Vagina (tissue), 2 donors: ENCODE measurements at regions not wholly inside any gene's neighbourhood (a gene's known extent, or its start where the extent isn't known, plus 50 kb on each side); places are given as distances from the start of the nearest gene placed in this dataset.

ENCODE experiments used
- POLR2AphosphoS5 ChIP-seq, 2 donors: sonication (generic); formaldehyde crosslinking; IDR thresholded peaks; one replicate each; pipeline ENCODE4 v1.9.0; 2017; ENCODE audit warnings: antibody characterized with exemption in 2 of 2, mild to moderate bottlenecking in 2 of 2, low read depth in 1 of 2; ENCODE audit not compliant: insufficient read depth in 1 of 2
- TF ChIP-seq, protein P1 (sequence below), 3 experiments: fragments of 450-650 bp in 2 of 3; fragments of 200-600 bp in 1 of 3; sonication (generic) in 1 of 3; IDR thresholded peaks; one replicate each; pipeline ENCODE4 v1.5.1; 2017 to 2019; ENCODE audit warnings: antibody characterized with exemption in 3 of 3, mild to moderate bottlenecking in 2 of 3, moderate library complexity in 2 of 3

GRCh38 chr2:2998971-2999370 lies 378.6 kb downstream of the EIPR1 start:
- no peak for TF ChIP-seq POLR2AphosphoS5 (IDR thresholded peaks at IDR 0.05; ENCODE audit: insufficient read depth in 1 of 2, low read depth in 1 of 2)
- TF ChIP-seq, protein P1, sequence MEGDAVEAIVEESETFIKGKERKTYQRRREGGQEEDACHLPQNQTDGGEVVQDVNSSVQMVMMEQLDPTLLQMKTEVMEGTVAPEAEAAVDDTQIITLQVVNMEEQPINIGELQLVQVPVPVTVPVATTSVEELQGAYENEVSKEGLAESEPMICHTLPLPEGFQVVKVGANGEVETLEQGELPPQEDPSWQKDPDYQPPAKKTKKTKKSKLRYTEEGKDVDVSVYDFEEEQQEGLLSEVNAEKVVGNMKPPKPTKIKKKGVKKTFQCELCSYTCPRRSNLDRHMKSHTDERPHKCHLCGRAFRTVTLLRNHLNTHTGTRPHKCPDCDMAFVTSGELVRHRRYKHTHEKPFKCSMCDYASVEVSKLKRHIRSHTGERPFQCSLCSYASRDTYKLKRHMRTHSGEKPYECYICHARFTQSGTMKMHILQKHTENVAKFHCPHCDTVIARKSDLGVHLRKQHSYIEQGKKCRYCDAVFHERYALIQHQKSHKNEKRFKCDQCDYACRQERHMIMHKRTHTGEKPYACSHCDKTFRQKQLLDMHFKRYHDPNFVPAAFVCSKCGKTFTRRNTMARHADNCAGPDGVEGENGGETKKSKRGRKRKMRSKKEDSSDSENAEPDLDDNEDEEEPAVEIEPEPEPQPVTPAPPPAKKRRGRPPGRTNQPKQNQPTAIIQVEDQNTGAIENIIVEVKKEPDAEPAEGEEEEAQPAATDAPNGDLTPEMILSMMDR (IDR thresholded peaks at IDR 0.05): no peak
